ENCODE measurements at regions not wholly inside any gene's neighbourhood (a gene's known extent, or its start where the extent isn't known, plus 50 kb on each side); places are given as distances from the start of the nearest gene placed in this dataset.

GRCh38 chr3:43915546-43915945 lies 224.8 kb downstream of the ABHD5 start:
- TF ChIP-seq POLR2AphosphoS5 (IDR thresholded peaks at IDR 0.05; ENCODE audit: low read depth, low read length) (no peak), CTCF (IDR thresholded peaks at IDR 0.05) (no peak), REST (IDR thresholded peaks at IDR 0.05; ENCODE audit: insufficient read depth in 1 of 2, low read depth in 2 of 2, low read length in 1 of 2) (no peak)

All from Panc1 (cell line).